ENCODE measurements at regions not wholly inside any gene's neighbourhood (a gene's known extent, or its start where the extent isn't known, plus 50 kb on each side); places are given as distances from the start of the nearest gene placed in this dataset.

GRCh38 chr14:98163873-98164272 is 1108.1 kb downstream of the BCL11B start:
- peaks cover 3% of the 10 kb centered on the region for H3K9me3 Mint-ChIP-seq (ENCODE audit: unreplicated experiment)
- no peaks in the 10 kb centered on the region for H3K4me1 ChIP-seq (ENCODE audit: insufficient read depth, low read length)

GRCh38 chr14:98165976-98166375 is 1106.0 kb downstream of the BCL11B start:
- H3K27ac ChIP-seq (ENCODE audit: low read depth, low read length): no peak overlapping the region
- H3K4me2 ChIP-seq (ENCODE audit: low read length): no peak overlapping the region
- H3K79me2 ChIP-seq (ENCODE audit: insufficient read depth, low read length): no peaks in the 10 kb centered on the region
- no peak for DNase-seq (ENCODE audit: low read depth)
- H3K4me1 ChIP-seq (ENCODE audit: insufficient read depth, low read length): no peaks in the 10 kb centered on the region
- no peak overlapping the region for H3K9ac ChIP-seq (ENCODE audit: low read length)
- Mint-ChIP-seq H3K4me3 (ENCODE audit: unreplicated experiment) (no peak overlapping the region), H3K4me1 (ENCODE audit: low read depth, unreplicated experiment) (no peaks in the 10 kb centered on the region), H3K36me3 (ENCODE audit: low read depth, unreplicated experiment) (no peaks in the 10 kb centered on the region), H3K27ac (ENCODE audit: unreplicated experiment) (no peak overlapping the region), H3K9me3 (ENCODE audit: unreplicated experiment) (peaks cover 3% of the 10 kb centered on the region), H3K27me3 (ENCODE audit: low read depth, unreplicated experiment) (peaks cover 28% of the 10 kb centered on the region)
- no peak overlapping the region for H3K4me3 ChIP-seq (ENCODE audit: insufficient read depth, low read depth, low read length)
- FAIRE-seq: no peak
- H3K36me3 ChIP-seq (ENCODE audit: insufficient read depth, low read length): no peaks in the 10 kb centered on the region
- H2AFZ ChIP-seq (ENCODE audit: low read depth, low read length): no peak overlapping the region
- TF ChIP-seq, protein P1, sequence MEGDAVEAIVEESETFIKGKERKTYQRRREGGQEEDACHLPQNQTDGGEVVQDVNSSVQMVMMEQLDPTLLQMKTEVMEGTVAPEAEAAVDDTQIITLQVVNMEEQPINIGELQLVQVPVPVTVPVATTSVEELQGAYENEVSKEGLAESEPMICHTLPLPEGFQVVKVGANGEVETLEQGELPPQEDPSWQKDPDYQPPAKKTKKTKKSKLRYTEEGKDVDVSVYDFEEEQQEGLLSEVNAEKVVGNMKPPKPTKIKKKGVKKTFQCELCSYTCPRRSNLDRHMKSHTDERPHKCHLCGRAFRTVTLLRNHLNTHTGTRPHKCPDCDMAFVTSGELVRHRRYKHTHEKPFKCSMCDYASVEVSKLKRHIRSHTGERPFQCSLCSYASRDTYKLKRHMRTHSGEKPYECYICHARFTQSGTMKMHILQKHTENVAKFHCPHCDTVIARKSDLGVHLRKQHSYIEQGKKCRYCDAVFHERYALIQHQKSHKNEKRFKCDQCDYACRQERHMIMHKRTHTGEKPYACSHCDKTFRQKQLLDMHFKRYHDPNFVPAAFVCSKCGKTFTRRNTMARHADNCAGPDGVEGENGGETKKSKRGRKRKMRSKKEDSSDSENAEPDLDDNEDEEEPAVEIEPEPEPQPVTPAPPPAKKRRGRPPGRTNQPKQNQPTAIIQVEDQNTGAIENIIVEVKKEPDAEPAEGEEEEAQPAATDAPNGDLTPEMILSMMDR (IDR thresholded peaks at IDR 0.05; ENCODE audit: insufficient read depth, low read depth, low read length): no peak
- TF ChIP-seq EZH2 (IDR thresholded peaks at IDR 0.05; ENCODE audit: insufficient read depth, low read length): no peak
- H4K20me1 ChIP-seq (ENCODE audit: insufficient read depth, low read length): no peaks in the 10 kb centered on the region
- H3K27me3 ChIP-seq (ENCODE audit: insufficient read depth, low read length): no peaks in the 10 kb centered on the region
- H3K9me3 ChIP-seq (ENCODE audit: insufficient read depth, low read depth, low read length): no peaks in the 10 kb centered on the region

More at GRCh38 chr14:98163873-98164272, 1108.1 kb downstream of the BCL11B start:
- Histone ChIP-seq H3K4me2 (ENCODE audit: low read length) (no peak overlapping the region), H3K36me3 (ENCODE audit: insufficient read depth, low read length) (no peaks in the 10 kb centered on the region), H3K79me2 (ENCODE audit: insufficient read depth, low read length) (no peaks in the 10 kb centered on the region), H3K9ac (ENCODE audit: low read length) (no peak overlapping the region), H2AFZ (ENCODE audit: low read depth, low read length) (no peak overlapping the region), H3K27me3 (ENCODE audit: insufficient read depth, low read length) (no peaks in the 10 kb centered on the region), H3K9me3 (ENCODE audit: insufficient read depth, low read depth, low read length) (no peaks in the 10 kb centered on the region), H3K4me3 (ENCODE audit: insufficient read depth, low read depth, low read length) (no peak overlapping the region), H4K20me1 (ENCODE audit: insufficient read depth, low read length) (no peaks in the 10 kb centered on the region), H3K27ac (ENCODE audit: low read depth, low read length) (no peak overlapping the region)
- Mint-ChIP-seq H3K27me3 (ENCODE audit: low read depth, unreplicated experiment) (peaks cover 29% of the 10 kb centered on the region), H3K36me3 (ENCODE audit: low read depth, unreplicated experiment) (no peaks in the 10 kb centered on the region), H3K4me1 (ENCODE audit: low read depth, unreplicated experiment) (no peaks in the 10 kb centered on the region), H3K4me3 (ENCODE audit: unreplicated experiment) (no peak overlapping the region), H3K27ac (ENCODE audit: unreplicated experiment) (no peak overlapping the region)
- DNase-seq (ENCODE audit: low read depth) (no peak), FAIRE-seq (no peak)
- TF ChIP-seq, protein P1 (IDR thresholded peaks at IDR 0.05; ENCODE audit: insufficient read depth, low read depth, low read length): no peak
- no peak for TF ChIP-seq EZH2 (IDR thresholded peaks at IDR 0.05; ENCODE audit: insufficient read depth, low read length)

GRCh38 chr14:98167275-98167674 is 1104.7 kb downstream of the BCL11B start:
- Histone ChIP-seq H3K9ac (ENCODE audit: low read length) (no peak overlapping the region), H2AFZ (ENCODE audit: low read depth, low read length) (no peak overlapping the region), H3K9me3 (ENCODE audit: insufficient read depth, low read depth, low read length) (no peaks in the 10 kb centered on the region), H4K20me1 (ENCODE audit: insufficient read depth, low read length) (no peaks in the 10 kb centered on the region), H3K27ac (ENCODE audit: low read depth, low read length) (no peak overlapping the region), H3K4me1 (ENCODE audit: insufficient read depth, low read length) (no peaks in the 10 kb centered on the region), H3K27me3 (ENCODE audit: insufficient read depth, low read length) (no peaks in the 10 kb centered on the region), H3K4me2 (ENCODE audit: low read length) (no peak overlapping the region), H3K36me3 (ENCODE audit: insufficient read depth, low read length) (no peaks in the 10 kb centered on the region), H3K4me3 (ENCODE audit: insufficient read depth, low read depth, low read length) (no peak overlapping the region), H3K79me2 (ENCODE audit: insufficient read depth, low read length) (no peaks in the 10 kb centered on the region)
- DNase-seq (ENCODE audit: low read depth): no peak
- H3K27me3 Mint-ChIP-seq (ENCODE audit: low read depth, unreplicated experiment): peaks cover 32% of the 10 kb centered on the region
- FAIRE-seq: no peak
- H3K9me3 Mint-ChIP-seq (ENCODE audit: unreplicated experiment): peaks cover 3% of the 10 kb centered on the region
- no peak overlapping the region for H3K4me3 Mint-ChIP-seq (ENCODE audit: unreplicated experiment)
- no peaks in the 10 kb centered on the region for H3K4me1 Mint-ChIP-seq (ENCODE audit: low read depth, unreplicated experiment)
- TF ChIP-seq, protein P1 (IDR thresholded peaks at IDR 0.05; ENCODE audit: insufficient read depth, low read depth, low read length): no peak
- no peak for TF ChIP-seq EZH2 (IDR thresholded peaks at IDR 0.05; ENCODE audit: insufficient read depth, low read length)
- H3K36me3 Mint-ChIP-seq (ENCODE audit: low read depth, unreplicated experiment): no peaks in the 10 kb centered on the region
- no peak overlapping the region for H3K27ac Mint-ChIP-seq (ENCODE audit: unreplicated experiment)

Measured in astrocyte (in vitro differentiated cells and primary cell).